GM10248 (cell line): ENCODE measurements at regions not wholly inside any gene's neighbourhood (a gene's known extent, or its start where the extent isn't known, plus 50 kb on each side); places are given as distances from the start of the nearest gene placed in this dataset.

Source experiments
- CTCF ChIA-PET: fragments of 300-600 bp; sonication (Branson Sonifier 250); formaldehyde crosslinking; extraction: SDS; loops from one replicate; lab custom pipeline; 2021; ENCODE audit warnings: antibody characterized with exemption; lab: Yijun Ruan, JAX
- POLR2A ChIA-PET: fragments of 350-650 bp; sonication (Branson Sonifier 250); formaldehyde crosslinking; extraction: SDS; loops from one replicate; lab custom pipeline; 2020; ENCODE audit warnings: antibody characterized with exemption; lab: Yijun Ruan, JAX
- DNase-seq: peaks from one replicate; pipeline ENCODE4 v3.0.0; 2012; ENCODE audit errors: extremely low spot score
- CTCF ChIP-seq: IDR thresholded peaks from 2 replicates; pipeline ENCODE4 v1.5.1; 2012; ENCODE audit warnings: mild to moderate bottlenecking, low read depth; ENCODE audit errors: extremely low read depth, missing control alignments, control extremely low read depth

DNA sequence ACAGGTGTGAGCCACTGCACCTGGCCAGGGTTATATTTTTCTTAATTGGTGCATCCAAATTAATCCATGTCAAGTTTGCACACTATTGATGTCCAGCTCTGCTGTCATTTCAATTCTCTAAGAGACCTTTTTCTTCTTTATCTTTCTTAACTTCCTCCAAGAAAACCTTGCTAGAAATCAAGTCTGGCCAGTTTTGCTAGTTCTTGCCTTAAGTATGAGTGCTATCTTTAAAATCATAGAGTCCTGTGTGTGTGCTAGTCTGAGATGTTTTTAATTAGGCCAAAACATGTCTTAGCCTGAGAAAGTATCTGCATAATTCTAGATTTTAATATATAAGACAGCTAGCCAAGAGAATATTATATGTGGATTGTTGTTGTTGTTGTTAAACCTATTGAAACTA, 56.2 kb upstream of the SLC39A10 start:
- no peak for DNase-seq
- CTCF ChIA-PET, result interaction anchor here (1.4 to 2.9 kb wide), 3 partner anchors 13 to 60 kb away, joined by 4 to 9 read pairs (median 5); no protein-coding TSS in a partner anchor
- POLR2A ChIA-PET, result no interaction called here
- TF ChIP-seq CTCF, result no peak

- TF ChIP-seq CTCF, result no peak
- DNase-seq, result no peak
- POLR2A ChIA-PET, result no interaction called here
- CTCF ChIA-PET, result interaction anchor here (1.1 to 2.0 kb wide), 2 partner anchors 9 to 11 kb away, joined by 3 to 7 read pairs; no protein-coding TSS in a partner anchor
Observed at GRCh38 chr2:195596840-195597239, 60.2 kb upstream of the SLC39A10 start.

- ChIA-PET CTCF (interaction anchor here (1.5 kb wide), 1 partner anchor 9 kb away, joined by 4 read pairs; no protein-coding TSS in a partner anchor), POLR2A (no interaction called here)
- no peak for TF ChIP-seq CTCF
- no peak for DNase-seq
Observed at GRCh38 chr2:195595825-195596224, 61.2 kb upstream of the SLC39A10 start.

DNA sequence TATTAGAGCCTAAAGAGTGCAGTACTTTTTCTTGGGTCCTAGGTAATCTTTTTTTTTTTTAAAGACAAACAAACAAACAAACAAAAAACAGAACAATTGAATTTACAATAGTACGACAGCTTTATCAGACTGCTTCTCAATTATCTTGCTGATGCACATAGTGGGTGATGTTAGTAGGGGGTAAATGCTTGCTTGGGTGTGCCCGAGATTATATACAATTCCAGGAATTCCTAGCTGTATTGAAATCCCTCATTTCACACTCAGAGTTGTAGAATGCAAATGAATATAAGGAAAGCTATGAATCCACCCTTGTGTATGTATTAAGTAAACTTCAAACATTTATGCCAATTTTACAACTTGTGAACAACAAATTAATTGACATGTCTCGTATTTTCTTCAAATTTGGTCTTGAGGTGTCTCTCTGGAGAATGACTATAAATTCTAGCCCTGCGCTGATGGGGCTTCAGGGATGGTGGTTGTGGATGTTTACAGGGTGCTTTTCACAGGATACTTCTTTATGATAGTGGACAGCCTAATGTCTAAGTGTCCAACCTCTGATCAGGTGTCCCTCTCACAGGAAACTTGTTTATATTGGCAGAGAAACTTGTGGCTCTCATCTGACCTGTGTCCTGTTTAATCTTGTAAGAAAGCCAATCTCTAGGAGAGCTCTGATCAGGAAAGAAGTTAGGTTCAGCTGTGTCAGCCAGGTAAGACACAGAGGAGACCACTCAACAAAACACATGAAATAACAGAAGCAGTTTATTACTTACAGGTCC, 61.9 kb upstream of the SLC39A10 start:
- no peak for DNase-seq
- ChIA-PET POLR2A (no interaction called here), CTCF (interaction anchor here (1.5 kb wide), 1 partner anchor 8 kb away, joined by 4 read pairs; no protein-coding TSS in a partner anchor)

DNA sequence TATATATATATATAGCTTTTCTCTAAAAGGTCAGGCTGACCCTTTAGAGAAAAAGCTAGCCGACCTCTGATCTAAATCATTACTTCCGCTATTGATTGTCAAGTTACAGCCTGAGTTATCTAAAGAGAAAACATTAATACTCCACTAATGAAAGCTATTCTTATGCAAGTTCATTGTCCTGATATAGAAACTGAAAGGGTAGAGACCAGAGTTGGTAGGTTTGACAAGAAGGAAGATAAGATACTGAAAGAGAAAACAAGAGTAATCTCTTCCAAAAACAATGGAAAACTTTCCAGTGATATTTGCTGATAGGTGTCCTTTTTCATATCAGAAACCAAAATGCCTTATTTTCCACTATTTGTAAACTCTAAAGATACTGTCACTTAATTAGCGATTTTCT, 62.8 kb upstream of the SLC39A10 start:
- CTCF ChIA-PET, result no interaction called here
- POLR2A ChIA-PET, result no interaction called here
- DNase-seq, result no peak
- TF ChIP-seq CTCF, result no peak

More for the DNA sequence above, 61.9 kb upstream of the SLC39A10 start:
- TF ChIP-seq CTCF, result no peak

- CTCF ChIA-PET, result no interaction called here
Observed at GRCh38 chr2:195592105-195592504, 64.9 kb upstream of the SLC39A10 start.

More at GRCh38 chr2:195592105-195592504, 64.9 kb upstream of the SLC39A10 start:
- TF ChIP-seq CTCF, result no peak
- POLR2A ChIA-PET, result no interaction called here
- no peak for DNase-seq
